ENCODE measurements at regions not wholly inside any gene's neighbourhood (a gene's known extent, or its start where the extent isn't known, plus 50 kb on each side); places are given as distances from the start of the nearest gene placed in this dataset.
"Not testable (repeated sequence)": the region's sequence is repeated elsewhere in the genome, so short reads cannot be mapped to it uniquely, and the experiment has no call there.

DNA sequence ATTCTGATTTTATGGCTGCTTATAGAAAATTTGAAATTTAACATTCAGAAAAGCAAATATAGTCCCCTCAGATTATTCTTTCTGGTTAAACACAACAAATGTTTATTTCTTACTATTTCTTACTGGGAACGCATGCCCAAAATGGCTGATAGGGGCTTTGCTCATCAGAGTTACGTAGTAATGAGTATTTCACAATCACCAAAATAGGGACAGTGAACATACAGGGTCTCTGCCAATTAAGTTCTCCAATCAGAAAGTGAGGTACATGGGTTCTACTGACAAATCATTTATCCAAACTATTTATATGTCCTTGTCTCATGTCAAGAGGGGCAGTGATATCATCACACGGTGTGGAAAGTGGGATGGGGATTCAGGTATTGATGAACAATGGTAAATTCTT, 154.5 kb downstream of the BCHE start:
- POLR2A ChIA-PET: no interaction called here
- TF ChIP-seq FOXK2 (IDR thresholded peaks at IDR 0.05) (no peak), HDGF (IDR thresholded peaks at IDR 0.05; ENCODE audit: borderline replicate concordance) (no peak), NFRKB (IDR thresholded peaks at IDR 0.05) (no peak), SUZ12 (IDR thresholded peaks at IDR 0.05) (no peak), TARDBP (IDR thresholded peaks at IDR 0.05) (no peak), ARNT (IDR thresholded peaks at IDR 0.05) (no peak), ELF4 (IDR thresholded peaks at IDR 0.05) (no peak), BHLHE40 (IDR thresholded peaks at IDR 0.05; ENCODE audit: borderline replicate concordance) (no peak)
- TF ChIP-seq, protein P1, sequence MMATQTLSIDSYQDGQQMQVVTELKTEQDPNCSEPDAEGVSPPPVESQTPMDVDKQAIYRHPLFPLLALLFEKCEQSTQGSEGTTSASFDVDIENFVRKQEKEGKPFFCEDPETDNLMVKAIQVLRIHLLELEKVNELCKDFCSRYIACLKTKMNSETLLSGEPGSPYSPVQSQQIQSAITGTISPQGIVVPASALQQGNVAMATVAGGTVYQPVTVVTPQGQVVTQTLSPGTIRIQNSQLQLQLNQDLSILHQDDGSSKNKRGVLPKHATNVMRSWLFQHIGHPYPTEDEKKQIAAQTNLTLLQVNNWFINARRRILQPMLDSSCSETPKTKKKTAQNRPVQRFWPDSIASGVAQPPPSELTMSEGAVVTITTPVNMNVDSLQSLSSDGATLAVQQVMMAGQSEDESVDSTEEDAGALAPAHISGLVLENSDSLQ (IDR thresholded peaks at IDR 0.05): no peak
- CTCF ChIA-PET: no interaction called here
- DNase-seq (ENCODE audit: extremely low spot score): no peak

DNA sequence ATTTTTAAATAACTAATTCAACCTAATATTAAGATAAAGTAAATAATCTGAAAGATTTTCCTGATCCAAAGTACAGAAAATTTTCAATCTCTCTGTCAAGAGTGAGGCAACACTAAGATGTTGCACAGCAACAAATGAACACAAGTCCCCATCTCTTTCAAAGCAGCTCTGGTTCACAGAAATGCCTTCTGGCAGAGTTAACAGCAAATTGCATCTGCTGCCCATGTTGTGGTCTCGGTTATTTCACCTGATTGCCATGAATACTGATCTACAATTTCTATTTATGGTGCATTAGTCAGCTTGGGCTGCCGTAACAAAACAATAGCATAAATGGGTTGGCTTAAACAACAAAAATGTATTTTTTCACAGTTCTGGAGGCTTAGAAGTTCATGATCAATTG, 167.3 kb downstream of the BCHE start:
- TF ChIP-seq SP1 (IDR thresholded peaks at IDR 0.05): no peak
- TF ChIP-seq FOXK2 (IDR thresholded peaks at IDR 0.05): no peak
- TF ChIP-seq LEF1 (IDR thresholded peaks at IDR 0.05; ENCODE audit: borderline replicate concordance): no peak
- no peak for TF ChIP-seq BHLHE40 (IDR thresholded peaks at IDR 0.05; ENCODE audit: borderline replicate concordance)
- TF ChIP-seq TARDBP (IDR thresholded peaks at IDR 0.05): no peak
- TF ChIP-seq FOXA1 (IDR thresholded peaks at IDR 0.05): no peak
- no peak for TF ChIP-seq ZNF384 (IDR thresholded peaks at IDR 0.05)
- TF ChIP-seq NFRKB (IDR thresholded peaks at IDR 0.05): no peak
- TF ChIP-seq HDGF (IDR thresholded peaks at IDR 0.05; ENCODE audit: borderline replicate concordance): no peak
- no peak for TF ChIP-seq FOXM1 (IDR thresholded peaks at IDR 0.05; ENCODE audit: borderline replicate concordance)
- no peak for TF ChIP-seq CTBP1 (IDR thresholded peaks at IDR 0.05; ENCODE audit: borderline replicate concordance)
- TF ChIP-seq, protein P1 (IDR thresholded peaks at IDR 0.05): no peak
- no peak for TF ChIP-seq ELF4 (IDR thresholded peaks at IDR 0.05)
- no peak for TF ChIP-seq L3MBTL2 (conservative IDR thresholded peaks at IDR 0.05)
- no peak for TF ChIP-seq SUZ12 (IDR thresholded peaks at IDR 0.05)
- POLR2A ChIA-PET: no interaction called here
- DNase-seq (ENCODE audit: extremely low spot score): no peak
- CTCF ChIA-PET: no interaction called here

DNA sequence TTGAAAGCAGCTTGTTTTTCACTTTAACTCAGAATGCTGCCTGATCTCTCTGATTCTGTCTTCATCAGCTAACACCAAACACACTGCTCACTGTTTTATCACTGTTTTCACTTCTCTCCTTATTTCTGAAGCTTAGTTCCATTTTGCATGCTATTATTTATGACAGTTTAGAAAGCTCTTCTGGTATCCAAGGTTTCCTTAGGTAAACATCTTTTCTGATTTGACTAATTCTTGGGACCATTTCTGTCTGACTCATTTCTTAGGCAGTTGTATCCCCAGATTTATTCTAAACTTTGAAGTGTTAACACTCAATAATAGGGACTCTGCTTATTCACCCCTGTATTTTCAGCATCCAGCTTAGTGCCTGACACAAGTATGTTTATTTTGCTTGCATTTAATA, 167.7 kb downstream of the BCHE start:
- no peak for DNase-seq (ENCODE audit: extremely low spot score)
- TF ChIP-seq LEF1 (IDR thresholded peaks at IDR 0.05; ENCODE audit: borderline replicate concordance) (no peak), BHLHE40 (IDR thresholded peaks at IDR 0.05; ENCODE audit: borderline replicate concordance) (no peak), FOXM1 (IDR thresholded peaks at IDR 0.05; ENCODE audit: borderline replicate concordance) (no peak), L3MBTL2 (conservative IDR thresholded peaks at IDR 0.05) (no peak), ELF4 (IDR thresholded peaks at IDR 0.05) (no peak), CTBP1 (IDR thresholded peaks at IDR 0.05; ENCODE audit: borderline replicate concordance) (no peak)
- ChIA-PET POLR2A (no interaction called here), CTCF (no interaction called here)

DNA sequence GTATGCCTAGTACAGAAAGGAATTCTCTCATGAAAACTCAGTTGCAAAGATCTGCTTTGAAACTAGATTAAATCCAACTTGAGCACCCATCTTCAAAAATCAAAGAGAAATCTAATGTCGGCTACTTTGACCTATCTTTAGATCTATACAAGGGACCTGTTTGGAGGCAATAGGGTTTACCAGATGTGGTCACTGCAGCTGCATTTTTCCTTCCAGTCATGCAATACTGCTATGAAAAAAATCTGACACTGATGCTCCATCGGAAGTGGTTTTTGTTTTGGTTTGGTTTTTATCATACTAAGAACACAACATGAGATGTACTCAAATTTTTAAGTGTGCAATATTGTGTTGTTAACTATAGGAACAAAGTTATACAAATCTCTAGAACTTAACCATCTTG, 169.5 kb downstream of the BCHE start:
- POLR2A ChIA-PET: no interaction called here
- CTCF ChIA-PET: no interaction called here
- DNase-seq (ENCODE audit: extremely low spot score): no peak
- TF ChIP-seq BHLHE40 (IDR thresholded peaks at IDR 0.05; ENCODE audit: borderline replicate concordance) (no peak), FOXA1 (IDR thresholded peaks at IDR 0.05) (no peak), HDGF (IDR thresholded peaks at IDR 0.05; ENCODE audit: borderline replicate concordance) (no peak), FOXK2 (IDR thresholded peaks at IDR 0.05) (no peak), NFRKB (IDR thresholded peaks at IDR 0.05) (no peak)
- TF ChIP-seq, protein P1 (IDR thresholded peaks at IDR 0.05): no peak

DNA sequence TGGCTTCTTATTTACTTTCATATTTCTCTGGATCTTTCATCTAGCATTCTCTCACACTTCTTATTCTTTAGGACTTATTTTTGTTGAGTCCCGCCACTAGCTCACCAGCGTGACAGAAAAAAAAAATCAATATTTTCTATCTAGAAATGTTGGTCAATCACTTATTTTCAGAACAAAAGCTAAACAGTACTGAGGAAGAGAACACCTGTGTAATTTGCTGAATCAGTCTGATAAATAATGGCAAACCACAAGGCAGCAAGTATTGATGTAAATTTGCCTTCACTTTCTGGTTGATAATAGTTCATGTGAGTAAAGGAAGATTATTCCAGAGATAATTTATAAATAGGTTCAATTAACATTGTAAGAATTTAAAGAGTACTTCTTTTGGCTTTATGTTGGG, 179.2 kb downstream of the BCHE start:
- DNase-seq (ENCODE audit: extremely low spot score): no peak
- TF ChIP-seq ELF4 (IDR thresholded peaks at IDR 0.05) (no peak), TARDBP (IDR thresholded peaks at IDR 0.05) (no peak), SUZ12 (IDR thresholded peaks at IDR 0.05) (no peak), BHLHE40 (IDR thresholded peaks at IDR 0.05; ENCODE audit: borderline replicate concordance) (no peak)
- TF ChIP-seq, protein P1 (IDR thresholded peaks at IDR 0.05): no peak
- CTCF ChIA-PET: no interaction called here
- POLR2A ChIA-PET: no interaction called here

DNA sequence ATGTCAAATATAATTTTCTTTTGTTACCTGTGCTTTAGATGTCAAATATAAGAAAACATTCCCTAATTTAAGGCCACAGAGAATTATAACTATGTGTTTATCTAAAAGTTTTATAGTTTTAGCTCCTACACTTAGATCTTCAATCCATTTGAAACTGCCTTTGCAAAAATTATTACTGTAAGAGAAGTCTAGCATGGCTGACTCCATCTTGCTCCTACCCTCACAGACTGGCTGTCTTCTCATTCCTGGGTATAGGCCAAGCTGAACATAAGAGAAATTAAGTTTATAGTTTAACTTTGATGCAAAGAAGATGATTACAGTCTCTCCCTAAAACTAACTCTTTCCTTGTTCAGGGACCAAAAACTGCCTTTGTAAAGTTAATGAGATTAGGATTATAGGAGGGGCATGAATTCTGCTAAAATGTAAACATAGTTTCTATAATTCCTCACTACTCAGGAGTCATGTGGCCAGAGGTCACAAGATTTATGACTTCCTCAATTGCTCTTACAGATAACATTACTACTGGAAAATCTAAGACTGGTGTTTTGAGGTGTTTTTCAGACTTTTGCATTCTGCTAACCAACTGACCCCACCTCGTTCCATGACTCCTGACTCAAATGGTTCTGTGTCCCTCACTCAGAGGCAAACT, 184.0 kb downstream of the BCHE start:
- TF ChIP-seq FOXM1 (IDR thresholded peaks at IDR 0.05; ENCODE audit: borderline replicate concordance) (no peak), LEF1 (IDR thresholded peaks at IDR 0.05; ENCODE audit: borderline replicate concordance) (no peak), TARDBP (IDR thresholded peaks at IDR 0.05) (no peak), ELF4 (IDR thresholded peaks at IDR 0.05) (no peak), L3MBTL2 (conservative IDR thresholded peaks at IDR 0.05) (no peak), NFRKB (IDR thresholded peaks at IDR 0.05) (no peak), HDGF (IDR thresholded peaks at IDR 0.05; ENCODE audit: borderline replicate concordance) (no peak), BHLHE40 (IDR thresholded peaks at IDR 0.05; ENCODE audit: borderline replicate concordance) (no peak), FOXA1 (IDR thresholded peaks at IDR 0.05) (no peak), ZNF384 (IDR thresholded peaks at IDR 0.05) (no peak), ARNT (IDR thresholded peaks at IDR 0.05) (no peak), SP1 (IDR thresholded peaks at IDR 0.05) (no peak), FOXK2 (IDR thresholded peaks at IDR 0.05) (no peak), SUZ12 (IDR thresholded peaks at IDR 0.05) (no peak), CTBP1 (IDR thresholded peaks at IDR 0.05; ENCODE audit: borderline replicate concordance) (no peak)
- TF ChIP-seq, protein P1 (IDR thresholded peaks at IDR 0.05): no peak
- ChIA-PET CTCF (no interaction called here), POLR2A (no interaction called here)
- DNase-seq (ENCODE audit: extremely low spot score): no peak

DNA sequence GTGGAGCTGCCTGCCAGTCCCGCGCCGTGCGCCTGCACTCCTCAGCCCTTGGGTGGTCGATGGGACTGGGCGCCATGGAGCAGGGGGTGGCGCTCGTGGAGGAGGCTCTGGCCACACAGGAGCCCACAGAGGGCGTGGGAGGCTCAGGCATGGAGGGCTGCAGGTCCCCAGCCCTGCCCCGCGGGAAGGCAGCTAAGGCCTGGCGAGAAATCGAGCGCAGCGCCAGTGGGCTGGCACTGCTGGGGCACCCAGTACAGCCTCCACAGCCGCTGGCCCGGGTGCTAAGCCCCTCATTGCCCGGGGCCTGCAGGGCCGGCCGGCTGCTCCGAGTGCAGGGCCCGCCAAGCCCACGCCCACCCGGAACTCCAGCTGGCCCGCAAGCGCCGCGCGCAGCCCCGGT, 187.9 kb downstream of the BCHE start:
- POLR2A ChIA-PET; CTCF ChIA-PET; DNase-seq (ENCODE audit: extremely low spot score): not testable (repeated sequence)

Measured in HEK293T (cell line).